ENCODE measurements at regions not wholly inside any gene's neighbourhood (a gene's known extent, or its start where the extent isn't known, plus 50 kb on each side); places are given as distances from the start of the nearest gene placed in this dataset.

DNA sequence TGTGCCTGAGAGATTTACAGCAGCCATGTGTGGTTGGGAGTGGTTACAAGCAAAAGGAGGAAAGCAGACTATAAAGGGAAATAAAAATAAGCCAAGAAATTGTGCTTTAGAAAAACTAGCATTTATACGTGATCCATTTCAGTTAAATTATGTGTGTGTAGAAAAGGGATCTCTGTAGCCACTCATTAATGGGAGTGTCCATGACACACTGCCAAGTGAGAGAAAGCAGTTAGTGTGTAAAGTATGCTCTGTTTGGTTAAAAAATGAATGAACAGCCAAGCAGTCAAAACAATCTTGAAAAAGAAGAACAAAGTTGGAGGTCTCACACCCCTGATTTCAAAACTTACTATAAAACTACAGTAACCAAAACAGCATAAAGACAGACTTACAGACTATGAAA lies 67.9 kb upstream of the GGTLC1 start:
- TF ChIP-seq, protein P1, sequence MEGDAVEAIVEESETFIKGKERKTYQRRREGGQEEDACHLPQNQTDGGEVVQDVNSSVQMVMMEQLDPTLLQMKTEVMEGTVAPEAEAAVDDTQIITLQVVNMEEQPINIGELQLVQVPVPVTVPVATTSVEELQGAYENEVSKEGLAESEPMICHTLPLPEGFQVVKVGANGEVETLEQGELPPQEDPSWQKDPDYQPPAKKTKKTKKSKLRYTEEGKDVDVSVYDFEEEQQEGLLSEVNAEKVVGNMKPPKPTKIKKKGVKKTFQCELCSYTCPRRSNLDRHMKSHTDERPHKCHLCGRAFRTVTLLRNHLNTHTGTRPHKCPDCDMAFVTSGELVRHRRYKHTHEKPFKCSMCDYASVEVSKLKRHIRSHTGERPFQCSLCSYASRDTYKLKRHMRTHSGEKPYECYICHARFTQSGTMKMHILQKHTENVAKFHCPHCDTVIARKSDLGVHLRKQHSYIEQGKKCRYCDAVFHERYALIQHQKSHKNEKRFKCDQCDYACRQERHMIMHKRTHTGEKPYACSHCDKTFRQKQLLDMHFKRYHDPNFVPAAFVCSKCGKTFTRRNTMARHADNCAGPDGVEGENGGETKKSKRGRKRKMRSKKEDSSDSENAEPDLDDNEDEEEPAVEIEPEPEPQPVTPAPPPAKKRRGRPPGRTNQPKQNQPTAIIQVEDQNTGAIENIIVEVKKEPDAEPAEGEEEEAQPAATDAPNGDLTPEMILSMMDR (IDR thresholded peaks at IDR 0.05): no peak
- TF ChIP-seq POLR2A (IDR thresholded peaks at IDR 0.05; ENCODE audit: low read depth) (no peak), POLR2AphosphoS5 (IDR thresholded peaks at IDR 0.05) (no peak), EP300 (IDR thresholded peaks at IDR 0.05) (no peak)
